22Rv1 (cell line): ENCODE measurements at regions not wholly inside any gene's neighbourhood (a gene's known extent, or its start where the extent isn't known, plus 50 kb on each side); places are given as distances from the start of the nearest gene placed in this dataset.

ENCODE experiments used
- CTCF ChIP-seq: fragments of 450-650 bp; IDR thresholded peaks from 2 replicates; pipeline ENCODE4 v1.5.1; 2017; ENCODE audit warnings: mild to moderate bottlenecking
- ZFX ChIP-seq: fragments of 450-650 bp; IDR thresholded peaks from 2 replicates; pipeline ENCODE4 v1.6.1; 2017; ENCODE audit warnings: antibody characterized with exemption, borderline replicate concordance

GRCh38 chr14:71202881-71203280 lies 295.6 kb downstream of the PCNX1 start:
- TF ChIP-seq CTCF: no peak
- TF ChIP-seq ZFX: no peak
